Bronchial epithelial cell (primary cell): ENCODE measurements at regions not wholly inside any gene's neighbourhood (a gene's known extent, or its start where the extent isn't known, plus 50 kb on each side); places are given as distances from the start of the nearest gene placed in this dataset.

Experiments used
- DNase-seq: peaks from one replicate; pipeline ENCODE4 v3.0.0-alpha.2; 2010; ENCODE audit warnings: low read depth
- FAIRE-seq: peaks from 2 replicates; lab custom pipeline; 2011; peaks lifted over from hg19 to GRCh38; lab: Jason Lieb, UNC
- H3K27me3 ChIP-seq: 2 replicates; pipeline ENCODE4 v1.5.1; 2011; ENCODE audit warnings: low read length; ENCODE audit not compliant: control insufficient read depth, insufficient read depth
- H3K36me3 ChIP-seq: 2 replicates; pipeline ENCODE4 v1.5.1; 2011; ENCODE audit warnings: low read length; ENCODE audit not compliant: control insufficient read depth, insufficient read depth
- H3K4me3 ChIP-seq: 2 replicates; pipeline ENCODE4 v1.5.1; 2011; ENCODE audit warnings: mild to moderate bottlenecking, low read depth, low read length, control low read depth
- TF ChIP-seq, protein P1 (sequence below): IDR thresholded peaks from 2 replicates; pipeline ENCODE4 v1.5.1; 2011; ENCODE audit warnings: mild to moderate bottlenecking, moderate library complexity, low read length, control low read depth, inconsistent platforms; ENCODE audit not compliant: insufficient read depth, severe bottlenecking

DNA sequence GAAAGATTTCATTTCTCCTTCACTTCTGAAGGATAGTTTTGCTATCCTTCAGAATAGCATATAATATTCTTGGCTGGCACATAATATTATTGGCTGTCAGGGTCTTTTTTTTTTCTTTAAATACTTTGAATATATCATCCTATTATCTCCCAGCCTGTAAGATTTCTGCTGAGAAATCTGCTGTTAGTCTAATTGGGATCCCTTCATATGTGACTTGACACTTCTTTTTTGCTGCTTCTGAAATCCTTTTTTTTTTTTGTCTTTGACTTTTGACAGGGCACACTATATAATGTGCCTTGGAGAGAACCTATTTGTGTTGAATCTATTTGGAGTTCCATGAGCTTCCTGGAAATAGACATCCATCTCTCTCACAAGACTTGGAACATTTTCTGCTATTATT lies 136.9 kb upstream of the UBL3 start:
- H3K4me3 ChIP-seq = no peak overlapping the region
- no peaks in the 10 kb centered on the region for H3K36me3 ChIP-seq
- DNase-seq (no peak), FAIRE-seq (no peak)
- TF ChIP-seq, protein P1, sequence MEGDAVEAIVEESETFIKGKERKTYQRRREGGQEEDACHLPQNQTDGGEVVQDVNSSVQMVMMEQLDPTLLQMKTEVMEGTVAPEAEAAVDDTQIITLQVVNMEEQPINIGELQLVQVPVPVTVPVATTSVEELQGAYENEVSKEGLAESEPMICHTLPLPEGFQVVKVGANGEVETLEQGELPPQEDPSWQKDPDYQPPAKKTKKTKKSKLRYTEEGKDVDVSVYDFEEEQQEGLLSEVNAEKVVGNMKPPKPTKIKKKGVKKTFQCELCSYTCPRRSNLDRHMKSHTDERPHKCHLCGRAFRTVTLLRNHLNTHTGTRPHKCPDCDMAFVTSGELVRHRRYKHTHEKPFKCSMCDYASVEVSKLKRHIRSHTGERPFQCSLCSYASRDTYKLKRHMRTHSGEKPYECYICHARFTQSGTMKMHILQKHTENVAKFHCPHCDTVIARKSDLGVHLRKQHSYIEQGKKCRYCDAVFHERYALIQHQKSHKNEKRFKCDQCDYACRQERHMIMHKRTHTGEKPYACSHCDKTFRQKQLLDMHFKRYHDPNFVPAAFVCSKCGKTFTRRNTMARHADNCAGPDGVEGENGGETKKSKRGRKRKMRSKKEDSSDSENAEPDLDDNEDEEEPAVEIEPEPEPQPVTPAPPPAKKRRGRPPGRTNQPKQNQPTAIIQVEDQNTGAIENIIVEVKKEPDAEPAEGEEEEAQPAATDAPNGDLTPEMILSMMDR = no peak
- no peaks in the 10 kb centered on the region for H3K27me3 ChIP-seq

DNA sequence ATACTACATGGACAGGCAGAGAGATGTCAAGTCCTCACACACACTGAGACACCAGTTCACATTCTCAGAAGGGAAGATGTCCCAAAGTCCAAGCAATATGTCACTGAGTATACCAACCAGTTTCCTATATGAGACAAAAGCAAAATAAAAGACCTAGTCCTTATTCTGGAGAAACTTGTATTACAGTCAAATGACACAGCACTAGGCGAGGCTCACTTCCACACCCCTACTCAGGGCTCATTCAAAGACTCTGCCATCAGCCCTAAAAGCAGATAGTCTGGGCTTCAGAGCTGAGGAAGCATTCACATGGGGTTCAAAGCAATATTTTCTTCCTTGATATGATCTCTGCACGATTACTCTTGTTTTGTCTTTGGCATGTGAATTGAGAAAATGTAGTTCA lies 129.9 kb upstream of the UBL3 start:
- no peak for FAIRE-seq
- DNase-seq = no peak
- TF ChIP-seq, protein P1 = no peak

GRCh38 chr13:29978211-29978610 lies 127.8 kb upstream of the UBL3 start:
- FAIRE-seq = no peak
- H3K27me3 ChIP-seq = no peaks in the 10 kb centered on the region
- peak; percentile 80 for DNase-seq

More for the DNA sequence above, 129.9 kb upstream of the UBL3 start:
- Histone ChIP-seq H3K36me3 (no peaks in the 10 kb centered on the region), H3K4me3 (no peak overlapping the region), H3K27me3 (no peaks in the 10 kb centered on the region)

GRCh38 chr13:29977476-29978120 lies 127.2 kb upstream of the UBL3 start:
- H3K4me3 ChIP-seq = no peak overlapping the region
- no peaks in the 10 kb centered on the region for H3K27me3 ChIP-seq
- no peak for FAIRE-seq
- DNase-seq = no peak
- H3K36me3 ChIP-seq = no peaks in the 10 kb centered on the region
- TF ChIP-seq, protein P1 = no peak

More at GRCh38 chr13:29978211-29978610, 127.8 kb upstream of the UBL3 start:
- TF ChIP-seq, protein P1 = no peak
- no peaks in the 10 kb centered on the region for H3K36me3 ChIP-seq
- no peak overlapping the region for H3K4me3 ChIP-seq

DNA sequence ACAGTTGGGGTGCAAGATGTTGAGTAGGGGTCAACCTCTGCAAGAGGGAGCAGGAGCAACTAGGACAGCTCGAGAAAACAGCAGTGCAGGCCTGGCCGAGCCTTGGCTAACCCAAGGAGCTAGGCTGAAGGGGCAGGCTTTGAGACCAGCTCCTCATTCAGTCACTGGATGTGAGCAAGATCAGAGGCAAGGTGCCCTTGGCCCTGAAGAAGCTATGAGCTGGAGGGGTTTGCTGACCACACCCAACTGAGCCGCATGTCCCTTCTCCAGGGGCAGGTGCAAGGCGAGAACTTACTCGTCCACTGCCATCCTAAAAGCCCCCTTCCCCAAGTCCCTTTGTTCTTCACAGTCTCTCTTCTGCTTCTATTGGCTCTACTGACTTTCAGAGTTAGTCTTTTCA lies 126.1 kb upstream of the UBL3 start:
- Histone ChIP-seq H3K4me3 (no peak overlapping the region), H3K27me3 (no peaks in the 10 kb centered on the region), H3K36me3 (no peaks in the 10 kb centered on the region)
- no peak for FAIRE-seq
- DNase-seq = no peak
- TF ChIP-seq, protein P1 = no peak

GRCh38 chr13:29975283-29975682 lies 124.9 kb upstream of the UBL3 start:
- Histone ChIP-seq H3K4me3 (no peak overlapping the region), H3K36me3 (no peaks in the 10 kb centered on the region), H3K27me3 (no peaks in the 10 kb centered on the region)
- TF ChIP-seq, protein P1 = no peak
- FAIRE-seq = no peak
- no peak for DNase-seq
